ENCODE measurements at regions not wholly inside any gene's neighbourhood (a gene's known extent, or its start where the extent isn't known, plus 50 kb on each side); places are given as distances from the start of the nearest gene placed in this dataset.

- TF ChIP-seq CTCF (conservative IDR thresholded peaks at IDR 0.05) (no peak), ZFX (IDR thresholded peaks at IDR 0.05) (no peak)
- no peak overlapping the region for H3K27ac ChIP-seq
Measured at GRCh38 chr16:73756289-73757178, 540.1 kb upstream of the PSMD7 start.

GRCh38 chr16:73753931-73754330 is 542.7 kb upstream of the PSMD7 start:
- H3K27ac ChIP-seq, result no peak overlapping the region
- TF ChIP-seq CTCF (conservative IDR thresholded peaks at IDR 0.05), result no peak
- TF ChIP-seq ZFX (IDR thresholded peaks at IDR 0.05), result no peak

GRCh38 chr16:73750639-73751038 is 546.0 kb upstream of the PSMD7 start:
- H3K27ac ChIP-seq, result no peak overlapping the region
- TF ChIP-seq CTCF (conservative IDR thresholded peaks at IDR 0.05), result no peak
- no peak for TF ChIP-seq ZFX (IDR thresholded peaks at IDR 0.05)

GRCh38 chr16:73747328-73747727 is 549.3 kb upstream of the PSMD7 start:
- TF ChIP-seq ZFX (IDR thresholded peaks at IDR 0.05) (no peak), CTCF (conservative IDR thresholded peaks at IDR 0.05) (no peak)
- no peak overlapping the region for H3K27ac ChIP-seq

- no peak overlapping the region for H3K27ac ChIP-seq
- no peak for TF ChIP-seq ZFX (IDR thresholded peaks at IDR 0.05)
- no peak for TF ChIP-seq CTCF (conservative IDR thresholded peaks at IDR 0.05)
Measured at GRCh38 chr16:73746554-73746953, 550.1 kb upstream of the PSMD7 start.

GRCh38 chr16:73743665-73744496 is 552.7 kb upstream of the PSMD7 start:
- TF ChIP-seq ZFX (IDR thresholded peaks at IDR 0.05), result no peak
- peak; percentile 32 for TF ChIP-seq CTCF (conservative IDR thresholded peaks at IDR 0.05)

More at GRCh38 chr16:73743665-73744496, 552.7 kb upstream of the PSMD7 start:
- no peak overlapping the region for H3K27ac ChIP-seq

Measured in C4-2B (cell line).